ENCODE measurements at regions not wholly inside any gene's neighbourhood (a gene's known extent, or its start where the extent isn't known, plus 50 kb on each side); places are given as distances from the start of the nearest gene placed in this dataset.

- ChIA-PET POLR2A (no interaction called here), CTCF (no interaction called here), RAD21 (ENCODE audit: unreplicated experiment) (no interaction called here), SMC1A (ENCODE audit: uncharacterized antibody, unreplicated experiment) (no interaction called here)
- no peak for FAIRE-seq
- intact Hi-C loops (cut with micrococcal nuclease; ENCODE audit: unreplicated experiment), result no loop called here
- Histone ChIP-seq H3K27me3 (replicated peaks in 1 of 2; ENCODE audit: control insufficient read depth in 2 of 2, insufficient read depth in 2 of 2, low read length in 1 of 2) (no peaks in the 10 kb centered on the region), H3K4me3 (no peak overlapping the region), H2AFZ (ENCODE audit: control insufficient read depth, low read depth, low read length) (no peak overlapping the region), H4K20me1 (ENCODE audit: control insufficient read depth, insufficient read depth) (no peaks in the 10 kb centered on the region), H3K9me3 (replicated peaks; ENCODE audit: control insufficient read depth, insufficient read depth, low read length) (no peaks in the 10 kb centered on the region), H3K27ac (ENCODE audit: control insufficient read depth, insufficient read depth) (no peak overlapping the region), H3K4me2 (ENCODE audit: control insufficient read depth, insufficient read depth) (no peak overlapping the region), H3K4me1 (ENCODE audit: control insufficient read depth, insufficient read depth, low read length) (no peaks in the 10 kb centered on the region), H3K9ac (ENCODE audit: control insufficient read depth, insufficient read depth, low read length) (no peak overlapping the region), H3K36me3 (ENCODE audit: control insufficient read depth in 2 of 2, insufficient read depth in 2 of 2, low read length in 1 of 2) (no peaks in the 10 kb centered on the region), H3K79me2 (ENCODE audit: control insufficient read depth, insufficient read depth, low read length) (no peaks in the 10 kb centered on the region)
- ATAC-seq, result no peak
- TF ChIP-seq FOXM1 (IDR thresholded peaks at IDR 0.05; ENCODE audit: low read depth, low read length), result no peak
- TF ChIP-seq KDM1A (IDR thresholded peaks at IDR 0.05; ENCODE audit: borderline replicate concordance), result no peak
- TF ChIP-seq ATF2 (IDR thresholded peaks at IDR 0.05; ENCODE audit: low read length), result no peak
- no peak for TF ChIP-seq SUZ12 (IDR thresholded peaks at IDR 0.05; ENCODE audit: unreplicated experiment)
- TF ChIP-seq HDAC2 (IDR thresholded peaks at IDR 0.05), result no peak
- no peak for TF ChIP-seq POU2F2 (IDR thresholded peaks at IDR 0.05; ENCODE audit: borderline replicate concordance, low read depth, low read length)
- no peak for TF ChIP-seq CBX5 (IDR thresholded peaks at IDR 0.05; ENCODE audit: low read depth)
- no peak for TF ChIP-seq ZNF217 (IDR thresholded peaks at IDR 0.05)
- no peak for TF ChIP-seq MTA2 (IDR thresholded peaks at IDR 0.05; ENCODE audit: low read depth)
- TF ChIP-seq EGR1 (IDR thresholded peaks at IDR 0.05; ENCODE audit: borderline replicate concordance in 1 of 2, low read depth in 2 of 2, low read length in 2 of 2), result no peak
- no peak for TF ChIP-seq ELK1 (IDR thresholded peaks at IDR 0.05; ENCODE audit: low read depth, low read length)
- TF ChIP-seq HCFC1 (IDR thresholded peaks at IDR 0.05; ENCODE audit: low read length), result no peak
- no peak for TF ChIP-seq ETV6 (conservative IDR thresholded peaks at IDR 0.05 in 1 of 2, IDR thresholded peaks at IDR 0.05 in 1 of 2; ENCODE audit: borderline replicate concordance in 1 of 2, low read depth in 1 of 2)
- DNase-seq (ENCODE audit: low read depth, low spot score), result no peak
- in situ Hi-C loops (cut with MboI), result no loop called here
- 30% methylated on average over 2 of the region's 2 CpGs for WGBS (ENCODE audit: insufficient coverage, insufficient replicate concordance, low lambda C conversion rate, missing lambda C conversion rate)
- BruUV-seq (replicated peaks), result no TSS peak
These were observed 138.4 kb upstream of the HCCS start for GRCh38 chrX:10972706-10973105.
